HCT116 (cell line): ENCODE measurements at regions not wholly inside any gene's neighbourhood (a gene's known extent, or its start where the extent isn't known, plus 50 kb on each side); places are given as distances from the start of the nearest gene placed in this dataset.

Source experiments
- ATF3 ChIP-seq: IDR thresholded peaks from 2 replicates; pipeline ENCODE4 v1.6.1; 2012
- CTCF ChIP-seq, 3 experiments: fragments of 200-600 bp in 1 of 3; sonication (generic) in 1 of 3; IDR thresholded peaks in 2 of 3; conservative IDR thresholded peaks in 1 of 3; 2 replicates each; pipeline ENCODE4 v1.5.1; 2012 to 2017; ENCODE audit warnings: low read depth in 2 of 3, low read length in 2 of 3, antibody characterized with exemption in 1 of 3, borderline replicate concordance in 1 of 3, control low read depth in 1 of 3, mild to moderate bottlenecking in 1 of 3, mixed read lengths in 1 of 3, mixed run types in 1 of 3, moderate library complexity in 1 of 3; ENCODE audit not compliant: insufficient read depth in 1 of 3
- EGR1 ChIP-seq: IDR thresholded peaks from 2 replicates; pipeline ENCODE4 v1.6.1; 2012; ENCODE audit warnings: low read depth
- ELF1 ChIP-seq: IDR thresholded peaks from 2 replicates; pipeline ENCODE4 v1.6.1; 2012; ENCODE audit warnings: low read depth, borderline replicate concordance
- EZH2 ChIP-seq: fragments of 200-600 bp; sonication (generic); IDR thresholded peaks from 2 replicates; pipeline ENCODE4 v1.6.1; 2017; ENCODE audit warnings: antibody characterized with exemption, mixed run types
- EZH2phosphoT487 ChIP-seq: fragments of 200-600 bp; IDR thresholded peaks from 2 replicates; pipeline ENCODE4 v1.6.1; 2018; ENCODE audit warnings: antibody characterized with exemption, borderline replicate concordance
- JUND ChIP-seq: IDR thresholded peaks from 2 replicates; pipeline ENCODE4 v1.6.1; 2012
- MAX ChIP-seq: IDR thresholded peaks from 2 replicates; pipeline ENCODE4 v1.6.1; 2012
- POLR2A ChIP-seq: IDR thresholded peaks from 2 replicates; pipeline ENCODE4 v1.7.0; 2011; ENCODE audit warnings: borderline replicate concordance; ENCODE audit not compliant: insufficient read depth, insufficient read length; ENCODE audit errors: extremely low read depth
- POLR2AphosphoS5 ChIP-seq: IDR thresholded peaks from 2 replicates; pipeline ENCODE4 v1.6.1; 2011; ENCODE audit warnings: mild to moderate bottlenecking, low read depth, low read length, moderate library complexity
- RAD21 ChIP-seq: IDR thresholded peaks from 2 replicates; pipeline ENCODE4 v1.6.1; 2012; ENCODE audit warnings: low read depth, mild to moderate bottlenecking
- SP1 ChIP-seq: IDR thresholded peaks from 2 replicates; pipeline ENCODE4 v1.6.1; 2012; ENCODE audit warnings: low read depth
- TCF7L2 ChIP-seq: IDR thresholded peaks from 2 replicates; pipeline ENCODE4 v1.7.0; 2011; ENCODE audit warnings: borderline replicate concordance, inconsistent platforms; ENCODE audit not compliant: insufficient read depth, insufficient read length; ENCODE audit errors: extremely low read depth
- YY1 ChIP-seq: IDR thresholded peaks from 2 replicates; pipeline ENCODE4 v1.6.1; 2011; ENCODE audit warnings: low read length, low read depth, moderate library complexity, mild to moderate bottlenecking; ENCODE audit not compliant: insufficient replicate concordance; ENCODE audit errors: extremely low read depth

GRCh38 chr4:126825083-126825482, 807.7 kb upstream of the INTU start:
- no peak for TF ChIP-seq CTCF (IDR thresholded peaks at IDR 0.05 in 2 of 3, conservative IDR thresholded peaks at IDR 0.05 in 1 of 3; ENCODE audit: borderline replicate concordance in 1 of 3, insufficient read depth in 1 of 3, low read depth in 2 of 3, low read length in 2 of 3)
- no peak for TF ChIP-seq EZH2phosphoT487
- TF ChIP-seq EGR1: no peak
- no peak for TF ChIP-seq EZH2
- TF ChIP-seq RAD21: no peak
- TF ChIP-seq POLR2A: no peak
- no peak for TF ChIP-seq ATF3
- TF ChIP-seq ELF1: no peak
- no peak for TF ChIP-seq JUND
- TF ChIP-seq MAX: no peak
- TF ChIP-seq YY1: no peak
- TF ChIP-seq POLR2AphosphoS5: no peak
- no peak for TF ChIP-seq TCF7L2
- TF ChIP-seq SP1: no peak
